ENCODE measurements at regions not wholly inside any gene's neighbourhood (a gene's known extent, or its start where the extent isn't known, plus 50 kb on each side); places are given as distances from the start of the nearest gene placed in this dataset.

DNA sequence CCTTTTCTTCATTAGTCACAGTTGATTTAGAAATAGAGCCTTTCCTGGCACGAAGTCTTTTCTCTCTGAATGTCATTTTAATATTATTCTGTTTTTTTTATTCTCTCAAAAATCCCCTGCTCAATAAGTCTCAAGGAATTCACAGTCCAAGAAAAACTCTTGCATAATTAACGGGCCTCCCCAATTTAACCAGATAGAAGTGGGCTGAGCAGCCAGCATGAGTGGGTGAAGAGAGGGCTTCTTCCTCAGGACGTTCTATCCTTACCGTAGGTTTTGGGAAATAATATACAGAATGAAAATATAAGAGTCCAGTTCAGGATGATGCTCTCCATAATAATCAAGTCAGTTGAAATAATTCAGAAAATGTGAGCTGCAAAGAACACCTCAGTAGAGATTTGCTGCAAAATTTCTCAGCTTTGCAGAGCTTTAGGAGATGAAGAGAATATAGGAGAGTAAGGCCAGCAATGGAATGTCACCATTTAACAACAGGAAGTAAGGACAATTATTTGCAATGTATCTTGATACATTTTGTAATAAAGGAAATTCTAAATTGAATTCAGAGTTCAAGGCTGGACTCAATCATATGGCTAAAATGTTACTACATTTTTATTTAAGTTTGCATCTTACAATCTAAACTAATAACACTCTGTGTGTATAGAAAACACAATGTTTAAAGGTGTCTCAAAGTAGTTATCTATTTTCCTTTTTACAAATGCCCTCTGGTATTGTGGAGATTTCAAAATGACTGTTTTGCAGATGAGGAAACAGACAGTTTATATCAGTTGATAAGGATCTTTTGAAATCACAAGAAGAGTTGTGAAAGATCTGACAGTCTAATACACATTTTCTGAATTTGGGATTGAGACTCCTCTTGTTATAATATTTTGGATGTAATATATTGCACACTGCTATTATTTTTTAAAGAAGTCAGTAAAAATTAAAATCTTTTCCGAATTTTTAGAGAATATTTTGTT, 1724.1 kb upstream of the SEL1L start:
- H3F3A ChIP-seq (ENCODE audit: insufficient read depth, low read length, poor library complexity, severe bottlenecking): no peaks in the 10 kb centered on the region
- no peaks in the 10 kb centered on the region for H3K79me2 ChIP-seq (replicated peaks; ENCODE audit: insufficient read depth, low read length)
- no peak overlapping the region for H3K4me2 ChIP-seq (ENCODE audit: low read length)
- H3K27ac ChIP-seq (ENCODE audit: low read length): no peak overlapping the region
- H4K20me1 ChIP-seq (ENCODE audit: insufficient read depth): no peaks in the 10 kb centered on the region
- no peak overlapping the region for H2AFZ ChIP-seq (ENCODE audit: low read depth, low read length)
- TF ChIP-seq, protein P1, sequence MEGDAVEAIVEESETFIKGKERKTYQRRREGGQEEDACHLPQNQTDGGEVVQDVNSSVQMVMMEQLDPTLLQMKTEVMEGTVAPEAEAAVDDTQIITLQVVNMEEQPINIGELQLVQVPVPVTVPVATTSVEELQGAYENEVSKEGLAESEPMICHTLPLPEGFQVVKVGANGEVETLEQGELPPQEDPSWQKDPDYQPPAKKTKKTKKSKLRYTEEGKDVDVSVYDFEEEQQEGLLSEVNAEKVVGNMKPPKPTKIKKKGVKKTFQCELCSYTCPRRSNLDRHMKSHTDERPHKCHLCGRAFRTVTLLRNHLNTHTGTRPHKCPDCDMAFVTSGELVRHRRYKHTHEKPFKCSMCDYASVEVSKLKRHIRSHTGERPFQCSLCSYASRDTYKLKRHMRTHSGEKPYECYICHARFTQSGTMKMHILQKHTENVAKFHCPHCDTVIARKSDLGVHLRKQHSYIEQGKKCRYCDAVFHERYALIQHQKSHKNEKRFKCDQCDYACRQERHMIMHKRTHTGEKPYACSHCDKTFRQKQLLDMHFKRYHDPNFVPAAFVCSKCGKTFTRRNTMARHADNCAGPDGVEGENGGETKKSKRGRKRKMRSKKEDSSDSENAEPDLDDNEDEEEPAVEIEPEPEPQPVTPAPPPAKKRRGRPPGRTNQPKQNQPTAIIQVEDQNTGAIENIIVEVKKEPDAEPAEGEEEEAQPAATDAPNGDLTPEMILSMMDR (IDR thresholded peaks at IDR 0.05; ENCODE audit: poor library complexity, severe bottlenecking): no peak
- TF ChIP-seq TAF1 (IDR thresholded peaks at IDR 0.05; ENCODE audit: low read depth) (no peak), EZH2 (IDR thresholded peaks at IDR 0.05; ENCODE audit: borderline replicate concordance, insufficient read depth, low read length, poor library complexity, severe bottlenecking) (no peak), RAD21 (conservative IDR thresholded peaks at IDR 0.05) (no peak), SMC3 (conservative IDR thresholded peaks at IDR 0.05; ENCODE audit: poor library complexity) (no peak), POLR2AphosphoS5 (IDR thresholded peaks at IDR 0.05) (no peak), EP300 (conservative IDR thresholded peaks at IDR 0.05; ENCODE audit: poor library complexity, severe bottlenecking) (no peak), MXI1 (conservative IDR thresholded peaks at IDR 0.05; ENCODE audit: poor library complexity, severe bottlenecking) (no peak)
- TF ChIP-seq, protein P2, sequence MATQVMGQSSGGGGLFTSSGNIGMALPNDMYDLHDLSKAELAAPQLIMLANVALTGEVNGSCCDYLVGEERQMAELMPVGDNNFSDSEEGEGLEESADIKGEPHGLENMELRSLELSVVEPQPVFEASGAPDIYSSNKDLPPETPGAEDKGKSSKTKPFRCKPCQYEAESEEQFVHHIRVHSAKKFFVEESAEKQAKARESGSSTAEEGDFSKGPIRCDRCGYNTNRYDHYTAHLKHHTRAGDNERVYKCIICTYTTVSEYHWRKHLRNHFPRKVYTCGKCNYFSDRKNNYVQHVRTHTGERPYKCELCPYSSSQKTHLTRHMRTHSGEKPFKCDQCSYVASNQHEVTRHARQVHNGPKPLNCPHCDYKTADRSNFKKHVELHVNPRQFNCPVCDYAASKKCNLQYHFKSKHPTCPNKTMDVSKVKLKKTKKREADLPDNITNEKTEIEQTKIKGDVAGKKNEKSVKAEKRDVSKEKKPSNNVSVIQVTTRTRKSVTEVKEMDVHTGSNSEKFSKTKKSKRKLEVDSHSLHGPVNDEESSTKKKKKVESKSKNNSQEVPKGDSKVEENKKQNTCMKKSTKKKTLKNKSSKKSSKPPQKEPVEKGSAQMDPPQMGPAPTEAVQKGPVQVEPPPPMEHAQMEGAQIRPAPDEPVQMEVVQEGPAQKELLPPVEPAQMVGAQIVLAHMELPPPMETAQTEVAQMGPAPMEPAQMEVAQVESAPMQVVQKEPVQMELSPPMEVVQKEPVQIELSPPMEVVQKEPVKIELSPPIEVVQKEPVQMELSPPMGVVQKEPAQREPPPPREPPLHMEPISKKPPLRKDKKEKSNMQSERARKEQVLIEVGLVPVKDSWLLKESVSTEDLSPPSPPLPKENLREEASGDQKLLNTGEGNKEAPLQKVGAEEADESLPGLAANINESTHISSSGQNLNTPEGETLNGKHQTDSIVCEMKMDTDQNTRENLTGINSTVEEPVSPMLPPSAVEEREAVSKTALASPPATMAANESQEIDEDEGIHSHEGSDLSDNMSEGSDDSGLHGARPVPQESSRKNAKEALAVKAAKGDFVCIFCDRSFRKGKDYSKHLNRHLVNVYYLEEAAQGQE (IDR thresholded peaks at IDR 0.05; ENCODE audit: borderline replicate concordance): no peak
- no peaks in the 10 kb centered on the region for H3K9me3 ChIP-seq (ENCODE audit: low read length)
- H3K9ac ChIP-seq (ENCODE audit: low read length): no peak overlapping the region
- H3K27me3 ChIP-seq (ENCODE audit: insufficient read depth, low read depth, low read length): no peaks in the 10 kb centered on the region
- H3K36me3 ChIP-seq (ENCODE audit: insufficient read depth, low read length): no peaks in the 10 kb centered on the region
- H3K4me3 ChIP-seq (ENCODE audit: low read length): no peak overlapping the region
- H3K9me2 ChIP-seq (ENCODE audit: insufficient read depth, low read length): no peaks in the 10 kb centered on the region

DNA sequence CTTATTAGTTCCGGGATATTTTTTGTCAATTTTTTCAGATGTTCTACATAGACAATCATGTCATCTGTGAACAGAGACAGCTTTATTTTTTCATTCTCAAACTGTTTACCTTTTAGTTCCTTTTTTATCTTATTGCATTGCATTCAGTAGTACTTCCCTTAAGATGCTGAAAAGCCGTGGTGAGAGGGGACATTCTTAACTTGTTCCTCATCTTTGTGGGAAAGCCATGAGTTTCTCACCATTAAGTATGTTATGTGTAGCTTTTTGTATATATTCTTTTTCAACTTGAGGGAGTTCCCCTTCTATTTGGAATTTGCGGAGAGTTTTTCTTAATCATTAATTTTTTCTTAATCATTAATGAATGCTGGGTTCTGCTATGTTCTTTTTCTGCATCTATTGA, 1727.1 kb upstream of the SEL1L start:
- no peak for TF ChIP-seq SMC3 (conservative IDR thresholded peaks at IDR 0.05; ENCODE audit: poor library complexity)
- no peak for TF ChIP-seq EZH2 (IDR thresholded peaks at IDR 0.05; ENCODE audit: borderline replicate concordance, insufficient read depth, low read length, poor library complexity, severe bottlenecking)
- TF ChIP-seq RAD21 (conservative IDR thresholded peaks at IDR 0.05): no peak
- TF ChIP-seq POLR2AphosphoS5 (IDR thresholded peaks at IDR 0.05): no peak
- TF ChIP-seq, protein P1 (IDR thresholded peaks at IDR 0.05; ENCODE audit: poor library complexity, severe bottlenecking): no peak
- no peak for TF ChIP-seq MXI1 (conservative IDR thresholded peaks at IDR 0.05; ENCODE audit: poor library complexity, severe bottlenecking)
- TF ChIP-seq, protein P2 (IDR thresholded peaks at IDR 0.05; ENCODE audit: borderline replicate concordance): no peak
- TF ChIP-seq TAF1 (IDR thresholded peaks at IDR 0.05; ENCODE audit: low read depth): no peak
- no peak for TF ChIP-seq EP300 (conservative IDR thresholded peaks at IDR 0.05; ENCODE audit: poor library complexity, severe bottlenecking)
- H3K9me2 ChIP-seq (ENCODE audit: insufficient read depth, low read length): no peaks in the 10 kb centered on the region

More for the DNA sequence above, 1727.1 kb upstream of the SEL1L start:
- Histone ChIP-seq H3F3A (ENCODE audit: insufficient read depth, low read length, poor library complexity, severe bottlenecking) (no peaks in the 10 kb centered on the region), H3K4me3 (ENCODE audit: low read length) (no peak overlapping the region), H3K9me3 (ENCODE audit: low read length) (no peaks in the 10 kb centered on the region), H4K20me1 (ENCODE audit: insufficient read depth) (no peaks in the 10 kb centered on the region), H3K27me3 (ENCODE audit: insufficient read depth, low read depth, low read length) (no peaks in the 10 kb centered on the region), H3K4me2 (ENCODE audit: low read length) (no peak overlapping the region), H3K27ac (ENCODE audit: low read length) (no peak overlapping the region), H3K79me2 (replicated peaks; ENCODE audit: insufficient read depth, low read length) (no peaks in the 10 kb centered on the region), H3K36me3 (ENCODE audit: insufficient read depth, low read length) (no peaks in the 10 kb centered on the region), H3K9ac (ENCODE audit: low read length) (no peak overlapping the region), H2AFZ (ENCODE audit: low read depth, low read length) (no peak overlapping the region)
